ENCODE measurements at regions not wholly inside any gene's neighbourhood (a gene's known extent, or its start where the extent isn't known, plus 50 kb on each side); places are given as distances from the start of the nearest gene placed in this dataset.
"Not testable (repeated sequence)": the region's sequence is repeated elsewhere in the genome, so short reads cannot be mapped to it uniquely, and the experiment has no call there.

DNA sequence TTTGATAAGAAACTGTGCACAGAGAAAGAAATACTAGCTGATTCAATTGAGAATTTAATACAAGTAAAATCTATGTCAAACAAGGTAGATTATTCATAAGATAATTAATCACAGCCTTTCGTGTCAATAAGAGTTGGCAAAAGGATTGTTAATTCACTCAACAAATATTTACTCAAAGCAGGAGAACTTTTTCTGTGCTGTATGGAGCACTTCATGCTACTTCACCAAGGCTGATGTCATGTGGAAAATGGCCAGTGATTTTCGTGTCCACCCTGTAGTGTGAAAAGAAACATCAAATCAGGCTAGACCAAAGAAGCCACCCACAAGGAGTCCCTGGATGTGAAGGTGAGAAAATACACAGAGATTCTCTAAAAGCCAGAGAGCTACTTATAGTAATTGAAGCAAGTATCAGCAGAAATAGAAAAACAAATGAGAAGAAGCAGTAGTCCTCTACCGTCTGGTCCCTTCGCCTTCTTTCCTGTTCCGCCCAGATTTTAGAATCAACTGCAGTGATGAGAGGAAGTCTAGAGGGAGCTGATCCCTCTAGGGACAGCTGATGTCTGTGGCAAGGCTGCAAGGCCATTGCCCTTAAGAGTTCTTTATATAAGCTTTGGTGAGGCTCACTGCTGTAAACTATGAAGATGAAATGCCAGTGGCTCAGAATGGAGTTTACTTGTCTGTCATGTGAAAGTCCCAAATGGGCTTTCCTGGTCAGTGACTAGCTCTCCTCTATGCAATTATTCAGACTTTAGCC is 201.3 kb upstream of the APCDD1 start:
- no peak overlapping the region for H3K27ac ChIP-seq
- no peak for DNase-seq (ENCODE audit: low spot score)
- no peaks in the 10 kb centered on the region for H3K36me3 ChIP-seq
- H3K4me3 ChIP-seq: no peak overlapping the region
- H3K9me3 ChIP-seq: no peaks in the 10 kb centered on the region
- TF ChIP-seq CTCF (IDR thresholded peaks at IDR 0.05): no peak
- no peaks in the 10 kb centered on the region for H3K27me3 ChIP-seq
- no peaks in the 10 kb centered on the region for H3K4me1 ChIP-seq

- H3K9me3 ChIP-seq; H3K27ac ChIP-seq; H3K36me3 ChIP-seq; H3K27me3 ChIP-seq; H3K4me3 ChIP-seq; DNase-seq (ENCODE audit: low spot score); H3K4me1 ChIP-seq: not testable (repeated sequence)
Observed at GRCh38 chr18:10256276-10256675, 198.2 kb upstream of the APCDD1 start.

DNA sequence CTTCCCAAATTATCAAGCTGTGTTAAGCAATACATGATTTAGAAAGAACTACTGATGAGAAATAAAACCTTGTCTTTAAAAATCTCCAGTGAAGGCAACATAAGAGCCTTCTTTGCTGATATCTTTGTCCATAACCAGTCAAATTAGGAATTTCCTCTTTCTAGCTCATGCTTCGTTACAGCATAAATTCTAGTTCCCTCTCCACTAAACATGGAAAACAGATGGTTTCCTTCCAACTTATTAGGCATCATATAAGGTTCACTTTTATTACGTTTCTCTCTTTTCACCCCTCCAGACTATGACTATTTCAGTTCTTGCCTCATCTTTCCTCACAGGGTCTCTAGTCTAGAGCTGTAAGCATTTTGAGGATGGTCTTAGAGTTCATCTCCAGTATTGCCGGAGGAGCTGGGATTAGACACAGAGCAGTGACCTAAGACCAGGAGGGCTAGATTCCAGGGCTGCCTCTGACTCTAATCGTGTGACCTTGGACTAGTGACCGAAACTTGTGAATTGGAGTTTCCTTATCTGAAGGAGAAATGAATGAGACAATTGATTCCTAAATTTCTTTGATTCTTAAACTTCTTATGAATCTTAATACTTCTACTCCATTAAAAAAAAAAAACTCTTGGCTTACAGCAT is 195.5 kb upstream of the APCDD1 start:
- peak; percentile 44 for DNase-seq (ENCODE audit: low spot score)
- Histone ChIP-seq H3K27me3 (no peaks in the 10 kb centered on the region), H3K4me3 (no peak overlapping the region), H3K36me3 (no peaks in the 10 kb centered on the region), H3K9me3 (no peaks in the 10 kb centered on the region), H3K4me1 (no peaks in the 10 kb centered on the region), H3K27ac (no peak overlapping the region)
- no peak for TF ChIP-seq CTCF (IDR thresholded peaks at IDR 0.05)

DNA sequence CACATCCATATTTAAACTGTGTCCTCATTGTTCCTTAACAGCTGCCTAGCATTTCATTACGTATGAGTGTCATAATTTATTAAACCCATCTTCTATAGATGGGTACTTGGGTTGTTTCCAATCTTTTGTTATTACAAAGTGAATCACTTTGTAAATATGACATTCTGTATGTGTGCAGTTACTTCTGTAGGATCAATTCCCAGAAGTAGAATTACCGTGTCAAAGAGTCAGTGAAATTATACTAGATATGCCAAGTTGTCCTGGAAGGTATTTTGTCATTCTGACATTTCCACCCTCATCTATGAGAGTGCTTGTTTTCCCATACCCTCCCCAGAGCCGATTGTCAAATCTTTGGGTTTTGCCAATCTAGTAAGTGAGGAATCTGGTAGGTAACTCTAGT is 194.5 kb upstream of the APCDD1 start:
- no peak for DNase-seq (ENCODE audit: low spot score)
- H3K9me3 ChIP-seq: no peaks in the 10 kb centered on the region
- H3K36me3 ChIP-seq: no peaks in the 10 kb centered on the region
- no peak overlapping the region for H3K27ac ChIP-seq
- H3K4me1 ChIP-seq: no peaks in the 10 kb centered on the region
- H3K27me3 ChIP-seq: no peaks in the 10 kb centered on the region
- TF ChIP-seq CTCF (IDR thresholded peaks at IDR 0.05): no peak
- H3K4me3 ChIP-seq: no peak overlapping the region

- no peaks in the 10 kb centered on the region for H3K4me1 ChIP-seq
- no peaks in the 10 kb centered on the region for H3K27me3 ChIP-seq
- H3K36me3 ChIP-seq: no peaks in the 10 kb centered on the region
- TF ChIP-seq CTCF (IDR thresholded peaks at IDR 0.05): no peak
- no peaks in the 10 kb centered on the region for H3K9me3 ChIP-seq
- H3K27ac ChIP-seq: no peak overlapping the region
- DNase-seq (ENCODE audit: low spot score): peak; percentile 36
- no peak overlapping the region for H3K4me3 ChIP-seq
Observed at GRCh38 chr18:10261344-10262276, 192.8 kb upstream of the APCDD1 start.

- no peak for TF ChIP-seq CTCF (IDR thresholded peaks at IDR 0.05)
- no peaks in the 10 kb centered on the region for H3K27me3 ChIP-seq
- no peaks in the 10 kb centered on the region for H3K9me3 ChIP-seq
- peak; percentile 28 for DNase-seq (ENCODE audit: low spot score)
- no peak overlapping the region for H3K4me3 ChIP-seq
- no peak overlapping the region for H3K27ac ChIP-seq
- no peaks in the 10 kb centered on the region for H3K36me3 ChIP-seq
- no peaks in the 10 kb centered on the region for H3K4me1 ChIP-seq
Observed at GRCh38 chr18:10262566-10262965, 191.9 kb upstream of the APCDD1 start.
